ENCODE measurements at regions not wholly inside any gene's neighbourhood (a gene's known extent, or its start where the extent isn't known, plus 50 kb on each side); places are given as distances from the start of the nearest gene placed in this dataset.

DNA sequence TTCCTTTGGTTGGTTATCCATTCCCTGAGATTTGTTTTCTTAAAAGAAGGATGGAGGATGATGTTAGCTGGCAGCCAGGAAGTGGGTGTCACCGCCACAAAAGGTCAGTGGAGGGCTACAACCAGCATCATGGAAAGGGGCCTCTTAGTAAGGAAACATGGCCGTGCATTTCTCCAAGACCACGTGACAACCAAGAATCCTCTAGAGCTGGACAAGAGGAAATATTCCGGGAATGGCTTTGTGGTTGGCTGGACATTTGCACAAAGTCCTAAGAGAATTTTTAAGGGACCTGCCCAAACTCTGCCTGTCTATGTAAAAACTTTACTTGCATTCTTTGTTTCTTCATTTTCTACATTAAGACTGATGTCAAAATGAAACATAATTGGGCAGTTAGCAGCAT lies 399.9 kb upstream of the MARCKS start:
- Mint-ChIP-seq H3K36me3 (ENCODE audit: low read depth) (no peaks in the 10 kb centered on the region), H3K4me1 (ENCODE audit: low read depth) (no peaks in the 10 kb centered on the region), H3K9me3 (no peaks in the 10 kb centered on the region), H3K27me3 (peaks cover 2% of the 10 kb centered on the region), H3K4me3 (no peak overlapping the region), H3K27ac (no peak overlapping the region)
- DNase-seq: no peak

DNA sequence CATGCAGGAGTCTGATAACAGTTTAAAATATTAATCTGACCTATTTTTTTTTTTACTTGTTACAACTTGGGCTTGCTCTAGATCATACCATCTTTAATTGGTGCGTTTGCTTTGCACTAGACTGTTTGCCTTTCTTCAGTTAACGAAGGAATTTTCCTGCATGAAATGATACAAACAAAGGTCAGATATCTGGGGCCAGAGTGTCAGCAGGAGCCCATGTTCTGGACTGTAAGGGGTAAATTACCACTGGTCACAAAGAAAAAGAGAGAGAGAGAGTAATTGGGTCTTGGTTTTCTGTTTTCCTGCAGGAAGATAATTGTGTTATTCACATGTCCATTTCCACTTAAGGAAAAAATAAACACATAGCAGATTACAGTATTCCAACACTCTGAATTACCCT lies 399.4 kb upstream of the MARCKS start:
- Mint-ChIP-seq H3K27ac (no peak overlapping the region), H3K4me1 (ENCODE audit: low read depth) (no peaks in the 10 kb centered on the region), H3K4me3 (no peak overlapping the region), H3K9me3 (no peaks in the 10 kb centered on the region), H3K27me3 (peaks cover 2% of the 10 kb centered on the region), H3K36me3 (ENCODE audit: low read depth) (no peaks in the 10 kb centered on the region)
- no peak for DNase-seq

DNA sequence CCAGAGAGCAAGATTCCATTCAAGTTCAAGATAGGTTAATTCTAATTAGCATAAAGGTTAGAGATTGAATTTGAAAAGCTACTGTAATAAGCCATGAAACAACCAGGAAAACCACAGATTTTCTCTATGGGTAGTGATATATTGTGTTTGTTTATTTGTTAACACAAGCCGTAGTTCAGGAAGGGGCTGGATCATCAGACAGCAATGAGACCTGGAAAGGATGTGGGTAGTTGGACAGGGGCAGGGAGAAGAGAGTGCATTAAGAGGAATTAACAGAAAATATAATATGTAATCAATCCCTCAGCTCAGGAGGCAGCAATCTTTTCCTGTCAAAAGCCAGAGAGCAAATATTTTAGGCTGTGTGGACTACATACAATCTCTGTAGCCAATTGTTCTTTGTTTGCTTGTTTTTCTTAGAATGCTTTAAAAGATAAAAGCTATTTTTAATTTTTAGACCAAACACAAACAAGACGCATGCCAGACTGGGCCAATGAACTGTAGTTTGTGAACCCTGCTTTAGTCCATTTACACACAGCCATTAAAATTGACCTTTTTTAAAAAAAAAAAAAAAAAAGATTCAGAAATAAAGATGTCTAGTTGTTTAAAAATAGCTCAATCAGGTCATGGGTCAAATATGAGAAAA lies 398.7 kb upstream of the MARCKS start:
- Mint-ChIP-seq H3K9me3 (no peaks in the 10 kb centered on the region), H3K27me3 (peaks cover 2% of the 10 kb centered on the region), H3K4me3 (no peak overlapping the region), H3K4me1 (ENCODE audit: low read depth) (no peaks in the 10 kb centered on the region), H3K27ac (no peak overlapping the region), H3K36me3 (ENCODE audit: low read depth) (no peaks in the 10 kb centered on the region)
- no peak for DNase-seq

GRCh38 chr6:113461153-113461932 lies 395.8 kb upstream of the MARCKS start:
- DNase-seq: no peak
- no peaks in the 10 kb centered on the region for H3K9me3 Mint-ChIP-seq
- H3K36me3 Mint-ChIP-seq (ENCODE audit: low read depth): no peaks in the 10 kb centered on the region
- H3K4me1 Mint-ChIP-seq (ENCODE audit: low read depth): no peaks in the 10 kb centered on the region
- peaks cover 2% of the 10 kb centered on the region for H3K27me3 Mint-ChIP-seq
- H3K27ac Mint-ChIP-seq: no peak overlapping the region
- no peak overlapping the region for H3K4me3 Mint-ChIP-seq

DNA sequence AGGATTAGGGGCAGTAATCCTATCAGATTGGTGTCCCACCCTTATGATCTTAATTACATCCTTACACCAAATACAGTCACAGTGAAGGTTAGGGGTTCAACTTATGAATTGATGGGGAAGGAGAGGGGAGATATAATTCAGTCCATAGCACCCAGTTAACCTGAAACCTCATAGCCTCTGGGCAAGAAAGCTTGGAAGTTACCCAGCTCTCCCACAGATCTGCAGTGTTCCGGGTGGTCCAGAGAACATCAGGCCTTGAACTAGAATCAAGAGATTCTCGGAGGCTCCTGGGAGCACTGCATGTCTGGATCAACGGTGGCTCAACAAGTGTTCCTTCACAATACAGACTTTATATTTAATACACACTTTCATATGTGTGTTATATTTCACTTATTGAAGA lies 392.6 kb upstream of the MARCKS start:
- Mint-ChIP-seq H3K36me3 (ENCODE audit: low read depth) (no peaks in the 10 kb centered on the region), H3K4me3 (no peak overlapping the region), H3K27me3 (peaks cover 2% of the 10 kb centered on the region), H3K4me1 (ENCODE audit: low read depth) (no peaks in the 10 kb centered on the region), H3K9me3 (no peaks in the 10 kb centered on the region), H3K27ac (no peak overlapping the region)
- DNase-seq: no peak

- Mint-ChIP-seq H3K4me1 (ENCODE audit: low read depth) (no peaks in the 10 kb centered on the region), H3K27ac (no peak overlapping the region), H3K4me3 (no peak overlapping the region)
These were observed 392.2 kb upstream of the MARCKS start for GRCh38 chr6:113464960-113465359.

GRCh38 chr6:113466526-113466925 lies 390.6 kb upstream of the MARCKS start:
- no peaks in the 10 kb centered on the region for H3K27me3 Mint-ChIP-seq
- no peaks in the 10 kb centered on the region for H3K36me3 Mint-ChIP-seq (ENCODE audit: low read depth)
- no peaks in the 10 kb centered on the region for H3K9me3 Mint-ChIP-seq

More at GRCh38 chr6:113464960-113465359, 392.2 kb upstream of the MARCKS start:
- Mint-ChIP-seq H3K27me3 (peaks cover under 1% of the 10 kb centered on the region), H3K9me3 (no peaks in the 10 kb centered on the region), H3K36me3 (ENCODE audit: low read depth) (no peaks in the 10 kb centered on the region)
- DNase-seq: no peak

DNA sequence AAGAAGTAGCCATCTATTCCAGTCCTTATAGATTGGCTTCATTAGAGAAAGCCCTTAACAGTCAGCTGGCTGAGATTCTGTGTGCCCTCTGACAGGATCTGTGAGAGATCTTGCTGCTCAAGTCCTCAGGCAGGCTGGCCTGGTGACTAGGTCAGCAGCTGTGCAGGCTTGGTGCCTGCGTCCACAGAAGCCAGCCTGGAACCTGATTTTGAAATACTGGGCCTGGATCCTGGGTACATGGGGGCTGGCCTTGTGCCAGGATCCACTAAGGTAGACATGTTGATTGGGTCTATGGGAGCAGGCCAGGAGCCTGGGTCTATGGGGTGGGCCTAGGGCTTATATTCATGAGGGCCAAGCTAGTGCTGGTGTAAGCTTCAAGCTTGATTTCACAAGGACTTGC lies 381.8 kb upstream of the MARCKS start:
- Mint-ChIP-seq H3K4me3 (no peak overlapping the region), H3K27ac (no peak overlapping the region), H3K9me3 (peaks cover 2% of the 10 kb centered on the region), H3K27me3 (no peaks in the 10 kb centered on the region), H3K36me3 (ENCODE audit: low read depth) (no peaks in the 10 kb centered on the region), H3K4me1 (ENCODE audit: low read depth) (no peaks in the 10 kb centered on the region)
- no peak for DNase-seq

More at GRCh38 chr6:113466526-113466925, 390.6 kb upstream of the MARCKS start:
- Mint-ChIP-seq H3K4me1 (ENCODE audit: low read depth) (no peaks in the 10 kb centered on the region), H3K4me3 (no peak overlapping the region), H3K27ac (no peak overlapping the region)
- no peak for DNase-seq

DNA sequence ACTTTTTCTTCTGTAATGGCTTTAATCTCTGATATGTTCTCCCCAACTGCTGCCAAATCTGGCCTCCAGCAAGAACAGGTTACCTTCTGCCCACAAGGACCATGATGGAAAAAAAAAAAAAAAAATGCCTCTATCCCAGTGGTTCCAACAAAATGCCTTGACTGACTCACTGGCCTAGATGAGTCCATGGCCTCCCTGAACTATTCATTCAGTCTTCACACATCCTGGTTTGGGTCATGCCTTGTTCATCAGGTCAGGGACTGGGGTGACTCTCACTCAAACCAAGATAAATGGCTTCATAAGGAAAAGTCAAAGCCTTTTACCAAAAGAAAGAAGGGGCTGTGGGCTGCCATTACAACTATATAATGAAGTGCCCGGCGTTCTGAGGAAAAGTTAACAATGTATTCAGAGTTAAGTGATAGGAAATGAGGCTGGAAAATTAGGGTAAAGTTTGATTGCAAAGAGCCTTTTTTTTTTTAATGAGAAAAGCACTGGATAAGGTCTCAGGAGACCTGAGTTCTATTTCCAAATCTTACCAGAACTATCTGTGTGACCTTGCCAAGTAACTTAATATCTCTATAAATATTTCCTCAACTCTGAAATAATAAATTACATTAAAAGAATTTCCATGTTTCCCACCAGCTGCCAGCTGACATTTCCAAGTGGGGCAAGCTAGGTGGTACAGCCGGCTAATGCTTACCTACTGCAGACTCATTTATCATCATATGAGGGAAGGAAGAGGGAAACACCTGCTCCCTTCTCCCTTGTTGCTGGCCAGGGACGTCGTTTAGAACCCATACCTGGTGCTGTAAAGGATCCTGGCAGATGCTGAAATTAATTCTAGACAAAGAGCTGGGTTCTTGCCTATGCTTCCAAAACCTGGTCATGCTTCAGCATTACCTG lies 380.0 kb upstream of the MARCKS start:
- H3K36me3 Mint-ChIP-seq (ENCODE audit: low read depth): no peaks in the 10 kb centered on the region
- no peak for DNase-seq
- no peak overlapping the region for H3K27ac Mint-ChIP-seq
- H3K4me3 Mint-ChIP-seq: no peak overlapping the region
- H3K4me1 Mint-ChIP-seq (ENCODE audit: low read depth): no peaks in the 10 kb centered on the region
- peaks cover 2% of the 10 kb centered on the region for H3K9me3 Mint-ChIP-seq
- H3K27me3 Mint-ChIP-seq: no peaks in the 10 kb centered on the region

DNA sequence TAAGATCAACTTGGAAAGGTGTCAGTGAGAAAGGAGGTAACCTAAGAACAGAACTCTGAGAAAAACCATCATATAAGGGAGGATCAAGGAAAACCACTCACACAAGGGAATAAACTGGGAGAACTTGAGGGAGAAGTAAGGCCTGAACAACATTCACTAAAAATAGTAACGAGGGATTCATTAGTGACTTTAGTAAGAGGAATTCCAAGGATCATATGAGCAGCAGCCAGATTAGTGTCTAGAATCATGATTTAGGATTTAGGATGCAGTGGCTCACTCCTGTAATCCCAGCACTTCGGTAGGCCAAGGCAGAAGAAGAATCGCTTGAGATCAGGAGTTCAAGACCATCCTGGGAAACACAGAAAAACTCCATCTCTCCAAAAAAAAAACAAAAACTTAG lies 376.5 kb upstream of the MARCKS start:
- DNase-seq: no peak
- no peaks in the 10 kb centered on the region for H3K4me1 Mint-ChIP-seq (ENCODE audit: low read depth)
- H3K4me3 Mint-ChIP-seq: no peak overlapping the region
- H3K27ac Mint-ChIP-seq: no peak overlapping the region
- H3K27me3 Mint-ChIP-seq: no peaks in the 10 kb centered on the region
- no peaks in the 10 kb centered on the region for H3K9me3 Mint-ChIP-seq
- H3K36me3 Mint-ChIP-seq (ENCODE audit: low read depth): no peaks in the 10 kb centered on the region

DNA sequence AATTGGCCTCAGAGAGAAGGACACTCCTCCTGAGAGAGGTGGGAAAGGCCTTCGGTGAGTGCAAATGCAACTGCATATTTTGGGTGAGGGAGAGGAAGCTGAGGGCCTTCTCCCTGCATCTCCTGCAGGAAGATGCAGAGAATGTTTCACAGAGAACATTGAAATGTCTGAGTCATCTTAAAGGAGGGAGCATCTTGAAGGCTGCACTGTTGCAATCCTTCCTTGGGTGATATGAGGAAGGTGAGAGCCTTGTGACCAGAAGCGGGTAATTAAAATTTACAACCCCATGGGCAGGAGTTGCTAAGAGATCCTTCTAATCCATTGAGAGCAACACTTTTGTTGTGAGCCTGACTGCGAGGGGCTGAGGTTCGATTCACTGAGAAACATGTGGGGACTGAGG lies 375.7 kb upstream of the MARCKS start:
- DNase-seq: no peak
- Mint-ChIP-seq H3K27ac (no peak overlapping the region), H3K36me3 (ENCODE audit: low read depth) (no peaks in the 10 kb centered on the region), H3K9me3 (no peaks in the 10 kb centered on the region), H3K4me1 (ENCODE audit: low read depth) (no peaks in the 10 kb centered on the region), H3K4me3 (no peak overlapping the region), H3K27me3 (no peaks in the 10 kb centered on the region)

DNA sequence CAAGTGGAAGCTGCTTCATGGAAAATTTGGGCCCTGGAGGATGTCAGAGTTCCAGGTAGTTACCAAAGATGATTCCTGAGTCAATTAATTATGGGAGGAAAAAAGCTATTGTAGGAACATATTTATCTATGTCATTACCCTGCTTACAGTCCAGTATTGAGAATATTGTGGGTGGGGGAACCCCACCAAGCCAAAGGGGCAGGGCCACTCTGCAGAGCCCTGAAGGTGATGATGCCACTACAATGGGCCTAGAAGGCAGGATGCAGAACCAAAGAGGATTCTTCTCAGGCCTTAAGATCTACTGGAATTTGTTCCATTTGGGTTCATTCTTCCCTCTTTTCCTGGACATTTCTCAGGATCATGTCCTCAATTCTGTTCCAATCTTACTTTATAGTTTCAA lies 375.2 kb upstream of the MARCKS start:
- H3K36me3 Mint-ChIP-seq (ENCODE audit: low read depth): no peaks in the 10 kb centered on the region
- no peak for DNase-seq
- no peaks in the 10 kb centered on the region for H3K9me3 Mint-ChIP-seq
- no peak overlapping the region for H3K27ac Mint-ChIP-seq
- no peak overlapping the region for H3K4me3 Mint-ChIP-seq
- H3K27me3 Mint-ChIP-seq: no peaks in the 10 kb centered on the region
- no peaks in the 10 kb centered on the region for H3K4me1 Mint-ChIP-seq (ENCODE audit: low read depth)

- H3K27ac Mint-ChIP-seq: no peak overlapping the region
- no peaks in the 10 kb centered on the region for H3K36me3 Mint-ChIP-seq (ENCODE audit: low read depth)
- H3K4me1 Mint-ChIP-seq (ENCODE audit: low read depth): no peaks in the 10 kb centered on the region
- H3K27me3 Mint-ChIP-seq: no peaks in the 10 kb centered on the region
- H3K4me3 Mint-ChIP-seq: no peak overlapping the region
- no peaks in the 10 kb centered on the region for H3K9me3 Mint-ChIP-seq
- no peak for DNase-seq
These were observed 374.4 kb upstream of the MARCKS start for GRCh38 chr6:113482771-113483170.

DNA sequence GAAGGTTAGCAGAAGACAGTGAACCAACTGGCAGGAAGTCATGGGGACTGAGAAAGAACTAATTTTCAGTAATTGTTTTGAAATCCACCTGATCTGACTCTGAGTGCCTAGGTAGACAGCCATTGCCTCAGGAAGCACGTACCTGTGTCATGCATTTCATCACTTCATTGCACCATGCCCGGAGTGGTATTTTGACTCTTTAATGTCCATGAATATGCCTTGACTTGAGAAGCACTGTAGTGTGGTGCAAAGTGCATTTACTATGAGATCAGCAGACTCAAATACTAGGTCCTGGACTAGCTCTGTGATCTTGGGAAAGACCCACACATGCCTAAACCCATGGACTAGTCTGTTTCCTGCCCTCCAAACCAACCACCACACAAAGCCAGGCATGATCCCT lies 370.9 kb upstream of the MARCKS start:
- DNase-seq: no peak
- H3K4me3 Mint-ChIP-seq: no peak overlapping the region

More for the DNA sequence above, 370.9 kb upstream of the MARCKS start:
- Mint-ChIP-seq H3K27me3 (no peaks in the 10 kb centered on the region), H3K4me1 (ENCODE audit: low read depth) (no peaks in the 10 kb centered on the region), H3K9me3 (no peaks in the 10 kb centered on the region), H3K36me3 (ENCODE audit: low read depth) (no peaks in the 10 kb centered on the region), H3K27ac (no peak overlapping the region)
